Kidney glomerular epithelial cell (primary cell): ENCODE measurements at regions not wholly inside any gene's neighbourhood (a gene's known extent, or its start where the extent isn't known, plus 50 kb on each side); places are given as distances from the start of the nearest gene placed in this dataset.

ENCODE experiments used
- DNase-seq: peaks from one replicate; lab custom pipeline; 2025; lab: John Stamatoyannopoulos, UW

- no peak for DNase-seq
Measured at GRCh38 chr13:53201454-53202225, 173.0 kb downstream of the OLFM4 start.

GRCh38 chr13:53204598-53204997 is 176.0 kb downstream of the OLFM4 start:
- DNase-seq: no peak

DNA sequence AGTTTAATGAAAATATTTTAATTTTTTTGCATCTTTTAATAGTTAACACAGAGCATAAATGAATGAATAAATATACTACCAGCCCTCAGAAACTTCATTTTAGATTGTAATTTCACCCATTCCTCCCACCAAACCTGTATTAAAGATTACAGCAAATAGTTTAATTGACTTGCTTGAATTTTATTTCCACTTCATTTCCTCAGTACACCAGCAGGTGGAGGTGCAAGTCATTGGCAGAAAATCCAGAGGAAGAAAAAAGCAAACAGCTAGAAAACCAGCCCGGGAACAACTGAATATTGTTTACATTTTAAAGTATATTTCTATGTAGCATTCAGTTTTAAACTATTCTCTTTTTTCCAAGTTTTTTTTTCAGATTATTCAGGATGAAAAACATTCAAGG is 177.8 kb downstream of the OLFM4 start:
- no peak for DNase-seq

DNA sequence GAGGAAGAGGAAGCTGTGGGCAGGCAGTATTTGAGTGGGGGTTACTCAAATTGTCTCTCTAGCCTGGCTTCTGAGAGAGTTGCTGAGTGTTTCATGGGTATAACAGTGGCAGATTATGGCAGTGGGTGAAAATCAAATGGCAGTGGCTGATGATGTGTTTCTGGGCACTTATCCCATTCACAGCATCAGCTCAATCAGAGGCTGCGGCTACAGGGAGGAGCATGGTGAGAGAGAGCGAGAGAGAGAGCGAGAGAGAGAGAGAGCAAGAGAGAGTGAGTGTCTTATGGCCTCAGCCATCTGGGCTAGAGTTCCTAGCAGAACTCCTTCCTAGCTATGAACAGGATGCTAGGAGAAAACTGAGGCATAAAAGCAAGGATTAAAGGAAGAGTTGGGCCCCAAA is 178.9 kb downstream of the OLFM4 start:
- no peak for DNase-seq

DNA sequence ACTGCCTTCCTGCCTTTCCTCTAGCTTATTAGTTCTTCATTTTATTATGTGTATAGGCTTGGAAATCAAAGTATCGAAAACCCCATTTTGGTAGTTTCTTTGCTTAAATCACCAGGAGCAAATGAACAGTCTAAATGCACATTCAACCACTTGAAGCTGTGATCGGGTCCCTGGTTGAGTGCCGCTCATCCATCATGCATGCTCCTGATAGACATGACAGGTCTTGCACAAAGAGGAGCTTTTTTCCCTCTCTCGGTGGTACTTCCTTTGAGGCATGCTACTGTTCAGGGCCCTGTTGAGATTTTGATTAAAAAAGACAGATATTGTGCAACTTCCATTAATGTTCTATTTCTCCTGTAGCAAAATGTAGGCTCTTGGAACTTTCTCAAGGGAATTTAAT is 185.8 kb downstream of the OLFM4 start:
- DNase-seq: no peak

DNA sequence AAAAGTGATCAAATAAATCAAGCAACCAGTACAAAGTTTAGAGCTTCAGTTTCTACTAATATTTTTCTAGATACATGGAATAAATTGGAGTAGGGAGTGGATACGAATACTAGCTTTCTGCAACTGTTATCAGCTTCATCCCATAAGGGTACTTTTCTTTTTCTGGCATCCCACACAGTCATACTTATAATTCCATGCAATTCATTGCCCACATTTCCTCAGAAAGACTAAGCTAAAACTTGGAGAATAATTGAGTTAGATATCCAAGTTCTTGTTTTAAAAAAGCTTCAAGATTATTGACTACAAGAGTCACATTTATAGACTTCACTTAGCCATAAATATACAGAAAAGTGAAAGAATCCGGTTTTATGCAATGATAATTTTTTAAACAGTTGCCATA is 186.9 kb downstream of the OLFM4 start:
- no peak for DNase-seq

DNA sequence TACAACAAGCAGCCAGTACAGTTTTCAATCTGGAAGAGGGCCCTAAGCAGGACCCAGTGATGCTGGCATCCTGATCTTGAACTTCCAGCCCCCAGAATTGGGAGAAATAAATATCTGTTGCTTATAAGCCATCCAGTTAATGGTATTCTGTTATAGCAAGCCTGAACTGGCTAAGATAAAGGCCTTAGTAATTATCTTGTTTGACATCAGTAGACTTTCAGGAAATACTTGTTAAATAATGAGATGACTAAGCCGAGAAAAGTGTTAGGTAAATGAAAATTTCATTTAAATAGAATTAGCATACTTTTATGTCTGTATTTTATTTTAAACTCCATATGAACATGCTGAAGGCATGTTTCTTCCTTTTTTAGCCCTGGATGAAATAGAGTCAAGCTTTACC is 188.2 kb downstream of the OLFM4 start:
- DNase-seq: no peak

DNA sequence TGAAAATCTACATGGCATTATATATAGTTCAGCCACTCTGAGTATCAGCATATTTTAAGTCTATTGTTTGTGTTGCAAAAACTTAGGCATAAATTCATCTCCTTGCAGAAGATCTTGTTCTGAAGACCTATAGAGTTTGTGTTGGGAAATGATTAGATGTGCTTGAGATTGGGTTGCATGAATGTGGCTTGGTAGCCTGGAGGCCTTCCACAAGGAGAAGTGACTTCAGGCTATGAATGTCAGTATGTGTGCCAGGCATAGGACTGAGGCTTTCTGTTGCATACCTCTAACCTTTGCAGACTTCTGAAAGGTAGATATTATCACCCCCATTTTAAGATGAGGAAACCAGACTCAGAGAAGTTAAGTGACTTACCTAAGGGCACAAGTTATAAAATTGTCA is 188.6 kb downstream of the OLFM4 start:
- DNase-seq: no peak

GRCh38 chr13:53220038-53220437 is 191.4 kb downstream of the OLFM4 start:
- DNase-seq: no peak

DNA sequence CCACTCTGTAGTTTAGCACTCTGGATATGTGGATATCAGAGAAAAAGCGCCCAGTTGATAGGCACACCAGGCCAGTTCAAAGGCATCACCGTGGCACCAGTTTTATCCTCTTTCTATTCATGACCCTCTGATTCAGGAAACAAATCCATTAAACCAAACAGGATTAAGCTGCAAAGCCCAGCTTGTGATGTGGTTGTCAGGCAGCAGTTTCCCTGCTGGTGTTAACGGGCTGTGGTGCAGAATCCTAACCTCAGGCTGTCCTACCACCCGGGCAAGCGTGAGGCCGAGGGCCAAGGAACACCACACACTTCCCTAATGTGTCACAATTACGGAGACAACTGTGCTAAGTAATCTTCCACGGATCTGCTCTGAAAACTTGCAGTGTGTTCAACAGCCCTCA is 209.1 kb downstream of the OLFM4 start:
- no peak for DNase-seq

DNA sequence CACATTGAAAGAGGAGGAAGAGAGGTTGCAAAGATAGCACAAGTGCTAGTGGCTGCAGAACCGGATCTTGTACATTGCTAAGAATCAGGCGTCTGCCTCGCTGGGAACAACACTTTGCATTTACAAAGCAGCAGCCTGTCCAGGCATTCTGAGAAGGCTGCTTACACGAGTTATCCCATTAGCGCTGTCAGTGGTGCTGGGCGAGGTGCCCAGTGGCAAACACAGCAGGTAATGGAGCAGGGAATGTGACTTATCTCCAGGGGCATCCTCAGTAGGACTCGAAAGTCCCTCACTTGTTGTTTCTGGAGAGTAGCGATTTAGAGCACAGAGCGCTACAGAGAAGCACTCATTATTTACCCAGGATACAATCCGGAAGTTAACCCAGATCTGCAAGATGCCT is 209.6 kb downstream of the OLFM4 start:
- DNase-seq: no peak

DNA sequence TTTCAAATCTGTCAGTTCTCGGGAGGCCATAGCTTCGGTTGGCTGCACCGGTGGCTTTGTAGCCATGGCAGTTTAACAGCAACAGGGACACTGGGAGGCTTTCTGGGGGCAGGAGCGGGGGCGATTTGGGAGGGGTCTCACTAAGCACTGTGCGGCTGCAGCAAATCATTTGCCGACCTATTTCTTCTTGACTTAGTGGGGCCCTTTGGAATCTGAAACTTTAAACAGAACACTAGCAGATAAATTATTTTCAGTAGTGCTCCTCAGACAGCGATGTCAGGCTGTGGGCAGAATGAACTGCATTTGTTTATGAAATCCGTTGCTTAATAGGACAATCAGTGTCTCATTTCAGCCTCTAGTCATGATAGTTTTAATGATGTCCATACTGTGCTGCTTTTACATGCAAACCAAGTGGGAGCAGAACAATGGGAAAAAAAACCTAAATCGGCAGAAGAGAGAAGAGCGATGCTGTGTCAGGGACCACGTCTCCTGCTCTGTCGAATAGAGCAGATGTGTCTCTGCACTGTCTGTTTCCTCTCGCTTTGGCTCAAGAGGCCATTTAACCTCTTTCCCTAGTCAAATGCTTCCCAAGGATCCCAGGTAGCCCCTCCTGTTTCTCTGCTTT is 211.9 kb downstream of the OLFM4 start:
- DNase-seq: no peak

DNA sequence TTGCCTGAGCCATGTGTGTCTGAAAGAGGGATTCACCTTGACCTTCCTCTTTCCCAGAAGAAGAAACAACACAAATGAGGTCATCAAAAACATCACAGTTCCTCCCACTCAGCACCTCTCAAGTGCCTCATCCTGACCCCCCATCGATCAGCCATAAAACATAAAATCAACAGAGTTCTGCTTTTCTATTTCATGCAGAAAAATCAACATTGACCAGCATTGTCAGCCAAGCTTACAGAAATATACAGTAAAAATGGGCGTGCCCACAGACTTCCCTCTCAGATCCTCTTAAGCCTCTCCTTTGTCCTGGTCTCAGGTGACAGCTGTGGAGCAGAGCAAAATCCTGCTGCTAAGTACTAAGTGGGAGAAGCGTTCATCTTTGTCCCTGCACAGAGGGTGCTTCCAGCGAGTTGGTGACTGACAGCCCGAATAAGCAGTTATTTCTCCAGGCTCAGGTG is 213.3 kb downstream of the OLFM4 start:
- no peak for DNase-seq

DNA sequence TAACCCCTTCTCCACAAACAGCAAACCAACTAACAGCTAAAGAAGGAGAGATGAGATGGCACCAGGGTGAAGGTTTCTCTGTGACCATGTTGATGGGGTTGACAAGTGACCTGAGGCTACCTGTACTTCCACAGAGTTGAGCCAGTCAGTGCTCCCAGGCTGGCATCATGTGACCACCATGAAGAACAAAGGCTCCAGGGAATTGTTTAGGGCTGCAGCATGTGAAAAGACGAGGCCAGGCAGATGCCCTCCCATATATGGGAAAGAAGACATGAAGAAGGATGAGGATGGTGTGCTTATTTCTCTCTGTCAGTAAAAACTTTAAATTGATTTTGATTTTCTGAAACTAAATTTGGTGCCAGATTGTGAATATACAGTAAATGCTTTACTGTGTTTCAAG is 220.6 kb downstream of the OLFM4 start:
- no peak for DNase-seq

- DNase-seq: peak; percentile 62
Measured at GRCh38 chr13:53250272-53250875, 221.8 kb downstream of the OLFM4 start.

GRCh38 chr13:53250977-53251376 is 222.4 kb downstream of the OLFM4 start:
- DNase-seq: no peak

GRCh38 chr13:53254500-53254899 is 225.9 kb downstream of the OLFM4 start:
- no peak for DNase-seq

DNA sequence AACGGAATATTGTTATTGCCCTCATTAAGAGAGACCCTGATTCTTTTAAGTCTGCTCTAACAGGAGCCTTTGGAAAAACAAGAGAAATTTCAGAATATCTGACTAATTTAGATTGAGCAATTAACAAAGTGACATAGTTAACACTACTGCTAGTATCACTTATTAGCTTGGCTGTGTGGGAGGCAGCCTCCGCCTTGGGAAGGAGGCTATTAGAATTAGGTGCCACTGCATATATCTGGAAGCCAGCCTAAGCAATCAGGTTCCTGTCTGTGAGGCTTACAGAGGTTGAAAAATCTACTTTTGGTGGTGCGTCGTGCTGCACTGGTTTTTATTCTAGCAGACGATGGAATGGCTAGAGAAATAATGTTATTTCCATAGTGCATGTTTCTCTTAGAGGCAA is 227.2 kb downstream of the OLFM4 start:
- DNase-seq: no peak

GRCh38 chr13:53260594-53260993 is 232.0 kb downstream of the OLFM4 start:
- no peak for DNase-seq

DNA sequence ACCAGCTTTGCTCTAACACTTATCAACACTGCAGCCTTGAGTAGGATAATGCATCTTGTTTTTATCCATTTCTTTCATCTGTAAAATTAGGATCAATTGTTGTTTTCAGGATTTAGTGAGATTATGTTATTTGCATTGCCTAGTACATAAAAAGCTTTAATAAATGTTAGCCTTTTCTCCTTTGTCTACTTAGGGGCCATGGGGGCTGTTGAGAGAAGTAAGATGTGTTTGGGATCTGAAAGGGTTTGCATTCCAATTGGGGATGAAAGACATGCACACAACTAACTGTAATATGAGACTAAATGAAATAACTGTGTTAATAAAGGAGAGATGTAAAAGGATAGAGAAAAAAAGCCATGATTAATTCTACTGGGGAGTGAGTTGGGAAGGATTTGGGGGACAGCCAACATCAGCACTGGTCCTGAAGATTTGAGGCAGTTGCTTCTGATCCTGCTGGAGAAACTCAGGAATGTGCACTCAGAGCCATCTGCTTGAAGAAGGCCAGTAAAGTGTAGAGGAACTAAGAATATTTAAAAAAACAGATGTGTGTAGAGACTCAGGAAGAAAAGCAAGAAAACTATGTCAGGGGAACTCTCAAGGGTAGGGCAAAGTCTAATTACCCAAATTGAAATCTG is 236.3 kb downstream of the OLFM4 start:
- DNase-seq: no peak

- DNase-seq: no peak
Measured at GRCh38 chr13:53266757-53267156, 238.1 kb downstream of the OLFM4 start.

GRCh38 chr13:53269634-53270033 is 241.0 kb downstream of the OLFM4 start:
- no peak for DNase-seq

DNA sequence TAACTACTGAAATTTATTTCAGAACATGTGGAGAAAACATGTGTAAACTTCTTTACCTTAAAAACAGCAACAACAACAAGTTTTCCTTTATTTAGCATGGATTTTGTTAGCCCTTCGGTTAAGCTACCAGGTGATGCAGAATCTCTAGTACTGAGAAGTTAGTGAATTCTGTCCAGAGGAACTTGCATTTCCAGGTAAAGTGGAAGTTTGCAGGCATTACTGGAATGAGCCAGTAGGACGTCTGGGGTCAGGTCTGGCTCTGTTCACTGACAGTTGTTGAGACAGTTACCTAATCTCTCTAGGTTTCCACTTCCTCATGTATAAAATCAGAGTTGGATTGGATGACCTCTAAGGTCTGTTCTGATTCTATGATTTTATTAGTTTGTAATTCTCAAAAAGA is 244.3 kb downstream of the OLFM4 start:
- DNase-seq: no peak
